ENCODE measurements at regions not wholly inside any gene's neighbourhood (a gene's known extent, or its start where the extent isn't known, plus 50 kb on each side); places are given as distances from the start of the nearest gene placed in this dataset.

GRCh38 chr13:76157926-76158325 is 521.8 kb downstream of the LMO7 start:
- DNase-seq: no peak

GRCh38 chr13:76153239-76153638 is 517.1 kb downstream of the LMO7 start:
- DNase-seq: no peak

DNA sequence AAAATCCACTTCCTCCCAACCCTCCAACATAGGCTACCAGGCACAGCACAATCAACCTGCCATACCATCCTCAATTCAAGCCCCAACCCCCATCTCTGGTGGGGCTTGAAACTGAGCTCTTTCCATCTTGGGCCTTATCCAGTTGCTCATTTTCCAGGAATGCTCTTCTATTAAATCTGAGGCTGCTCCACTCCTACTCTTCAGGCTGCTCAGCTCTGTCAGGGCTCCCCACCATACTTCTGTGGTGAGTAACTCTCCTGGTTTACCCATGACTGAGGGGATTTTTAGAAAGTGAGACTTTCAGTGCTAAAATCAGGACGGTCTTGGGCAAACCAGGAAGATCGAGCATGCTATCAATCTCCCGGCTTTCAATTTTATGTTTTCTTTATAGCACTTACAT is 512.8 kb downstream of the LMO7 start:
- DNase-seq: no peak

DNA sequence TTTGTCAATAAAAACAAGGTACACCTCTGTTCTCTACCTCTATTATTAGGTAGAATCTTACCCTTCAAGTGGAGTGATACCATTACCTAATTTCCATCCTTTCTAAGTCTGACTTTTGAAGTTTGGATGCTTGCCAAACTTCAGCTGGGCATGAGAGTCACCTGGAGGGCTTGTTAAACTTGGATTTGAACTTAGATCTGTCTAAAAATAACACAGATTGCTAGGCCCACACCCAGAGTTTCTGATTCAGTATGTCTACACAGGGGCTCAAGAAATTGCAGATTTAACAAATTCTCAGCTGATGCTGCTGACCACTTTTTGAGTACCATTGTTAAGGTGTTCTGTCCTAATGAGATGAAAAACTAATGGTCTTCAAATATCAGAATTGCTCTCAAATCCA is 512.2 kb downstream of the LMO7 start:
- DNase-seq: no peak

GRCh38 chr13:76132532-76132931 is 496.4 kb downstream of the LMO7 start:
- DNase-seq: no peak

GRCh38 chr13:76131551-76131950 is 495.4 kb downstream of the LMO7 start:
- DNase-seq: no peak

DNA sequence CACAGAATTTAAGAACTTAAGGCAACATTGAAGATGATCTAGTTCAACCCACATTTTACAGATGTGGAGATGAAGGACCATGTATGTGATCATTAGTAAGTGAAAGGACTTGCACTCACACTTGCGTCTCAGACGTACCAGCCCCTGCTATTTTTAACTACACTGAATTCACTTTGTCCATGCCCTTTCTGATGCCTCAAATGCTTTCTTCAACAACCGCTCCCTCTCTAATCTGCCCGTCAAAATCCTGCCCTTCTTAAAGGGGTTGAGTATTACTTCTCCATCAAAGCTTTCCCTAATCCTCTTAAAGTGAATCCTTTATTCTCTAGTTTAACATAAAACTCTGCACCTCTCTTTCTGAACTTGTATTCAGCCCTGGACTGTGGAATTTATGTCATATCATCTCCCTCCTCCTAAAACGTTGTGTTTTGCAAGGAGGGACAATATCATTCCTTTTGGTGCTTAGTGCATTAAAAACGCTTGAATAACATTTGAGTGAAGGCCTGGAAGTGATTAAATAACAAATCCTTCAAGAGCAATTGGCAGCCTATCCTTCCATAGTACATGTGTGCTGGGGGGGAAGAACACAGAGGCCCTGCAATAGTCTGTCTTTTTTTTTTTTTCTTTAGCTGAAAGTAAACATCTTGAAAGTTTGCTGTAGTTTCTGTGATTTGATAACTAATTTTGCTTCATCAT is 493.3 kb downstream of the LMO7 start:
- no peak for DNase-seq

- DNase-seq: no peak
Measured at GRCh38 chr13:76127922-76128321, 491.8 kb downstream of the LMO7 start.

DNA sequence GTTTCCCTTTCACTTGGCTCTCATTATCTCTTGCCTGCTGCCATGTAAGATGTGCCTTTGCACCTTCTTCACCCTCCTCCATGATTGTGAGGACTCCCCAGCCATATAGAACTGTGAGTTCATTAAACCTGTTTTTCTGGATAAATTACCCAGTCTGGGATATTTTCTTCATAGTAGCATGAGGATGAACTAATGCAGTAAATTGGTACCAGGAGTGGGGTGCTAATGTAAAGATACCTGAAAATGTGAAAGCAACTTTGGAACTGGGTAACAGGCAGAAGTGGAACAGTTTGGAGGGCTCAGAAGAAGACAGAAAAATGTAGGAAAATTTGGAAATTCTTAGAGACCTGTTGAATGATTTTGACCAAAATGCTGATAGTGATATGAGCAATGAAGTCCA is 487.4 kb downstream of the LMO7 start:
- DNase-seq: no peak

GRCh38 chr13:76116751-76117360 is 480.7 kb downstream of the LMO7 start:
- DNase-seq: no peak

GRCh38 chr13:76106763-76107162 is 470.6 kb downstream of the LMO7 start:
- no peak for DNase-seq

DNA sequence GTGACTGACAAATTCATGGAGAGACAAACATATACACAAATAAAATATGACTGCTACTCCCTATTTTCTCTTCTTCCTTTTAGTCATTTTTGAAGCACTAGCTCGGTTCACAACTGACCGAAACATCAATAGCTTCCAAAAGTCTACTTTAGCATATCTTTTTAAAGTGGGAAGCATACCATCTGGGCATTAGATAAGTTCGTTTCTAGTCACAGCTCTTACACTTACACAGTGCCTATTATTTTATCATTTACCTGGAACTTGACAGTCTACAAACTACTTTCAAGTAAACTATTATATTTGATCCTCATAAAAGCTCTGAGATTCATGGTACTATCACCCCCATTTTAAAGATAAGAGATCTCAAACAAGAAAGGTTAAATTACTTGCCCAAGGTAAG is 458.5 kb downstream of the LMO7 start:
- DNase-seq: no peak

- no peak for DNase-seq
Measured at GRCh38 chr13:76091076-76091475, 454.9 kb downstream of the LMO7 start.

DNA sequence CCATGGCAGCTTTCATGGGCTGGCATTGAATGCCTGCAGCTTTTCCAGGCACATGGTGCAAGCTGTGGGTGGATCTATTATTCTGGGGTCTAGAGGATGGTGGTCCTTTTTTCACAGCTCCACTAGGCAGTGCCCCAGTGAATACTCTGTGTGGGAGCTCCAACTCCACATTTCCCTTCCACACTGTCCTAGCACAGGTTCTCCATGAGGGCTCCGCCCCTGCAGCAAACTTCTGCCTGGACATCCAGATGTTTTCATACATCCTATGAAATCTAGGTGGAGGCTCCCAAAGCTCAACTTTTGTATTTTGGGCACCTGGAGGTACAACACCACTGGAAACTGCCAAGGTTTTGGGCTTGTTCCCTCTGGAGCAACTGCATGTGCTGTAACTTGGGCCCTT is 450.6 kb downstream of the LMO7 start:
- no peak for DNase-seq

- no peak for DNase-seq
Measured at GRCh38 chr13:76067850-76068249, 431.7 kb downstream of the LMO7 start.

DNA sequence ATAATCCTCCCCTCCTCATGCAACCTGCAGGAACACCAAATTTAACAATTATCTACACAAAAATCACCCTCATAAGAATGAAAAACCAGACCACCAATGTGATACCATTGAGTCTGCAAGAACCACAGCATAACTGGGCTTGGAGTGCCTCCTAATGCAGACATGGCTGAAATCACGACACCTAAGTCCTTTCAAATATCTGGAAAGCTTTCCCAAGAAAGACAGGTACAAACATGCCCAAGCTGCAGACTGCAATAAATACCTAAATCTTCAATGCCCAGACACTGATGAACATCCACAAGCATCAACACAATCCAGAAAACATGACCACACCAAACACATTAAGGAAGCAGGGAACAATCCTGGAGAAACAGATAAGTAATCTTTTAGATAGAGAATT is 417.1 kb downstream of the LMO7 start:
- DNase-seq: no peak

GRCh38 chr13:76049376-76049746 is 413.2 kb downstream of the LMO7 start:
- no peak for DNase-seq

- no peak for DNase-seq
Measured at GRCh38 chr13:76048675-76049375, 412.7 kb downstream of the LMO7 start.

GRCh38 chr13:76048131-76048530 is 412.0 kb downstream of the LMO7 start:
- no peak for DNase-seq

GRCh38 chr13:76043874-76044273 is 407.7 kb downstream of the LMO7 start:
- no peak for DNase-seq

DNA sequence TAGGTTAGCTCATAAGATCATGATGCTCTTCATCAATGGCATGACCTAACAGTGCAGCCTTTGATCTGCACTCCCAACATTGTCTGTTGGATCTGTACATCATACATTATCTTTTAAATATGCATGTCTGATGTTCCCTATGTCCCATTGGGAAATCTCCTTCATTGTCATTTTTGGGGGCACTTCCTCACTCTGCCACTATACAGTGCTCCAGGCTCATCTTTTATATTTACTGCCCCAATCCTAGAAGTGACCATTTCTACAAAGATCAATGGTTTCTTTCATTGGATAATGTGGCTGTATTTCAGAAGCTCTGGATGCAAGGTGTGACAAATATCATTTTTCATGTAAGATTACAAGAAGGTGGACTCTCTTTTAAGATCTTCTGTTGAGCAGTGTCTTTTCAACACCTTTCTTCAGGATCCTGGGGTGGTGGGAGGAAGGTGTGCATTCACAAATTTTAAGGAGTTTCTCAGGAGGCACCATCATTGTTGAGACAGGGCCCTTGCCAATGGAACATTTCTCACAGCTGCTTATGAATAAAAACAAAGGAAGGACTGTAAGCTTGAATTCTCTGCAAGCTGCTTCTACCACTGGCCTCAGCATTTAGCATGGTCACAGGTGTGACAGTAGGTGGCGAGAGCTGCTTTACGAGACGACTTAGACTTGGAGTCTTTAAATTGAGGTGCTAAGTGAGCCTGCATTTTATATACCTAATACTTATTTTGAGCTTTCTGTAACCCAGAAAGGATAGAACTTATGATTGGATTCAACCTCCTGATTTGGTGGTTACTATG is 403.0 kb downstream of the LMO7 start:
- DNase-seq: no peak

- DNase-seq: no peak
Measured at GRCh38 chr13:76036176-76036575, 400.0 kb downstream of the LMO7 start.

GRCh38 chr13:76035711-76036110 is 399.6 kb downstream of the LMO7 start:
- no peak for DNase-seq

GRCh38 chr13:76029706-76030105 is 393.6 kb downstream of the LMO7 start:
- DNase-seq: no peak
